HCT116 (cell line): ENCODE measurements at regions not wholly inside any gene's neighbourhood (a gene's known extent, or its start where the extent isn't known, plus 50 kb on each side); places are given as distances from the start of the nearest gene placed in this dataset.

Experiments
- CEBPB ChIP-seq: IDR thresholded peaks from 2 replicates; pipeline ENCODE4 v1.6.1; 2012; ENCODE audit warnings: low read depth
- CTCF ChIP-seq, 3 experiments: fragments of 200-600 bp in 1 of 3; sonication (generic) in 1 of 3; IDR thresholded peaks in 2 of 3; conservative IDR thresholded peaks in 1 of 3; 2 replicates each; pipeline ENCODE4 v1.5.1; 2012 to 2017; ENCODE audit warnings: low read depth in 2 of 3, low read length in 2 of 3, antibody characterized with exemption in 1 of 3, borderline replicate concordance in 1 of 3, control low read depth in 1 of 3, mild to moderate bottlenecking in 1 of 3, mixed read lengths in 1 of 3, mixed run types in 1 of 3, moderate library complexity in 1 of 3; ENCODE audit not compliant: insufficient read depth in 1 of 3
- EZH2 ChIP-seq: fragments of 200-600 bp; sonication (generic); IDR thresholded peaks from 2 replicates; pipeline ENCODE4 v1.6.1; 2017; ENCODE audit warnings: antibody characterized with exemption, mixed run types
- POLR2A ChIP-seq: IDR thresholded peaks from 2 replicates; pipeline ENCODE4 v1.7.0; 2011; ENCODE audit warnings: borderline replicate concordance; ENCODE audit not compliant: insufficient read depth, insufficient read length; ENCODE audit errors: extremely low read depth
- RAD21 ChIP-seq: IDR thresholded peaks from 2 replicates; pipeline ENCODE4 v1.6.1; 2012; ENCODE audit warnings: low read depth, mild to moderate bottlenecking
- ZFX ChIP-seq: fragments of 450-650 bp; IDR thresholded peaks from 2 replicates; pipeline ENCODE4 v1.6.1; 2017

- TF ChIP-seq CTCF (IDR thresholded peaks at IDR 0.05 in 2 of 3, conservative IDR thresholded peaks at IDR 0.05 in 1 of 3; ENCODE audit: borderline replicate concordance in 1 of 3, insufficient read depth in 1 of 3, low read depth in 2 of 3, low read length in 2 of 3), result no peak
- no peak for TF ChIP-seq EZH2
- TF ChIP-seq RAD21, result peak; percentile 51
- no peak for TF ChIP-seq POLR2A
- peak; percentile 73 for TF ChIP-seq CEBPB
- TF ChIP-seq ZFX, result no peak
These were observed 255.1 kb upstream of the KRR1 start for GRCh38 chr12:75766263-75767160.
